Thoracic aorta (tissue), 2 donors: ENCODE measurements at regions not wholly inside any gene's neighbourhood (a gene's known extent, or its start where the extent isn't known, plus 50 kb on each side); places are given as distances from the start of the nearest gene placed in this dataset.
"Not testable (repeated sequence)": the region's sequence is repeated elsewhere in the genome, so short reads cannot be mapped to it uniquely, and the experiment has no call there.

Experiments used
- ATAC-seq: fragments of 150-250 bp; one replicate; pipeline ENCODE4 v1.8.0; 2017; ENCODE audit warnings: low read depth; ENCODE audit not compliant: insufficient number of reproducible peaks, low FRiP score
- DNase-seq: peaks from one replicate; pipeline ENCODE4 v3.0.0-alpha.2; 2020; ENCODE audit warnings: low spot score
- H3K27ac ChIP-seq, 2 donors: fragments of 200-600 bp; sonication (generic); 1 replicate in 1 of 2; 2 replicates in 1 of 2; pipeline ENCODE4 v1.5.1; 2016; ENCODE audit warnings: mild to moderate bottlenecking in 2 of 2, moderate library complexity in 2 of 2
- H3K27me3 ChIP-seq: fragments of 200-600 bp; sonication (generic); replicated peaks from 2 replicates; pipeline ENCODE4 v1.6.0; 2016; ENCODE audit warnings: mild to moderate bottlenecking; ENCODE audit not compliant: insufficient read depth
- H3K36me3 ChIP-seq: fragments of 200-600 bp; sonication (generic); one replicate; pipeline ENCODE4 v1.5.1; 2016
- H3K4me1 ChIP-seq, 2 donors: fragments of 200-600 bp; sonication (generic); 1 replicate in 1 of 2; 2 replicates in 1 of 2; pipeline versions ENCODE4 v1.5.1 to v1.6.0; 2016; ENCODE audit warnings: low read depth in 2 of 2, mild to moderate bottlenecking in 1 of 2; ENCODE audit not compliant: control insufficient read depth in 1 of 2
- H3K4me3 ChIP-seq: fragments of 200-600 bp; sonication (generic); 2 replicates; pipeline ENCODE4 v1.5.1; 2016; ENCODE audit warnings: mild to moderate bottlenecking
- H3K9me3 ChIP-seq: fragments of 200-600 bp; sonication (generic); 2 replicates; pipeline ENCODE4 v1.5.1; 2016
- TF ChIP-seq, protein P1 (sequence below): fragments of 200-600 bp; sonication (generic); IDR thresholded peaks from one replicate; pipeline ENCODE4 v1.5.1; 2019; ENCODE audit warnings: antibody characterized with exemption

DNA sequence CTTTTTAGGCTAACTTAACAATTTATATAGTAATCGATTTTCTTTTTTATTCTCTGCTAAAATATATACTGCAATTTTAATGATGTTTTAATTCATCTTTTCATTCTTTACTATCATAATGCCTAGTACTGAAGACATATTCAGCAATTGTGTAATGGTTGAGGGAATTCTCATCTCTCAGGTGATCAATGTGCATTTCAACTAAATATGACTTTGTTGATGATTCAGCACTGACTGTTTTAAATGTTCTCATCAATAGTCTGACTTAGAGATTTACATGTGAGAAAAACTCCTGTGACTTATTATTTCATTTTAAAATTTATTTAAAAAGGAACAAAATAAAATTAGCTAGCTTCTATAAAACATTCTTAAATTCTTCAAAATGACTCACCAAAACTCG lies 1450.3 kb downstream of the STIM2 start:
- TF ChIP-seq, protein P1, sequence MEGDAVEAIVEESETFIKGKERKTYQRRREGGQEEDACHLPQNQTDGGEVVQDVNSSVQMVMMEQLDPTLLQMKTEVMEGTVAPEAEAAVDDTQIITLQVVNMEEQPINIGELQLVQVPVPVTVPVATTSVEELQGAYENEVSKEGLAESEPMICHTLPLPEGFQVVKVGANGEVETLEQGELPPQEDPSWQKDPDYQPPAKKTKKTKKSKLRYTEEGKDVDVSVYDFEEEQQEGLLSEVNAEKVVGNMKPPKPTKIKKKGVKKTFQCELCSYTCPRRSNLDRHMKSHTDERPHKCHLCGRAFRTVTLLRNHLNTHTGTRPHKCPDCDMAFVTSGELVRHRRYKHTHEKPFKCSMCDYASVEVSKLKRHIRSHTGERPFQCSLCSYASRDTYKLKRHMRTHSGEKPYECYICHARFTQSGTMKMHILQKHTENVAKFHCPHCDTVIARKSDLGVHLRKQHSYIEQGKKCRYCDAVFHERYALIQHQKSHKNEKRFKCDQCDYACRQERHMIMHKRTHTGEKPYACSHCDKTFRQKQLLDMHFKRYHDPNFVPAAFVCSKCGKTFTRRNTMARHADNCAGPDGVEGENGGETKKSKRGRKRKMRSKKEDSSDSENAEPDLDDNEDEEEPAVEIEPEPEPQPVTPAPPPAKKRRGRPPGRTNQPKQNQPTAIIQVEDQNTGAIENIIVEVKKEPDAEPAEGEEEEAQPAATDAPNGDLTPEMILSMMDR = no peak
- Histone ChIP-seq H3K36me3 (no peaks in the 10 kb centered on the region), H3K27me3 (no peaks in the 10 kb centered on the region), H3K27ac (no peak overlapping the region), H3K9me3 (no peaks in the 10 kb centered on the region), H3K4me3 (no peak overlapping the region), H3K4me1 (no peaks in the 10 kb centered on the region)
- no peak for ATAC-seq
- no peak for DNase-seq

DNA sequence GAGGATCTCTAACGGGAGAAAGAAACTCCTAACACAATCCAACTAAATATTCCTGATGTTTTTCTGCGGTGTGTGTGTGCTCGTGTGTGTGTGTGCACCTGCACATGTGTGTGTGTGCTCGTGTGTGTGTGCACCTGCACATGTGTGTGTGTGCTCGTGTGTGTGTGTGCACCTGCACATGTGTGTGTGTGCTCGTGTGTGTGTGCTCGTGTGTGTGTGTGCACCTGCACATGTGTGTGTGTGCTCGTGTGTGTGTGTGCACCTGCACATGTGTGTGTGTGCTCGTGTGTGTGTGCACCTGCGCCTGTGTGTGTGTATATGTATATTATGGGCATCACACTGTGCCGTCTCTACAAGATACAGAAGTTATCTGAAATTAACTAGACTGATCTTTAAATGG lies 1451.9 kb downstream of the STIM2 start:
- ATAC-seq, H3K27ac ChIP-seq, H3K4me1 ChIP-seq, DNase-seq, H3K4me3 ChIP-seq, H3K27me3 ChIP-seq, H3K36me3 ChIP-seq, H3K9me3 ChIP-seq: not testable (repeated sequence)

DNA sequence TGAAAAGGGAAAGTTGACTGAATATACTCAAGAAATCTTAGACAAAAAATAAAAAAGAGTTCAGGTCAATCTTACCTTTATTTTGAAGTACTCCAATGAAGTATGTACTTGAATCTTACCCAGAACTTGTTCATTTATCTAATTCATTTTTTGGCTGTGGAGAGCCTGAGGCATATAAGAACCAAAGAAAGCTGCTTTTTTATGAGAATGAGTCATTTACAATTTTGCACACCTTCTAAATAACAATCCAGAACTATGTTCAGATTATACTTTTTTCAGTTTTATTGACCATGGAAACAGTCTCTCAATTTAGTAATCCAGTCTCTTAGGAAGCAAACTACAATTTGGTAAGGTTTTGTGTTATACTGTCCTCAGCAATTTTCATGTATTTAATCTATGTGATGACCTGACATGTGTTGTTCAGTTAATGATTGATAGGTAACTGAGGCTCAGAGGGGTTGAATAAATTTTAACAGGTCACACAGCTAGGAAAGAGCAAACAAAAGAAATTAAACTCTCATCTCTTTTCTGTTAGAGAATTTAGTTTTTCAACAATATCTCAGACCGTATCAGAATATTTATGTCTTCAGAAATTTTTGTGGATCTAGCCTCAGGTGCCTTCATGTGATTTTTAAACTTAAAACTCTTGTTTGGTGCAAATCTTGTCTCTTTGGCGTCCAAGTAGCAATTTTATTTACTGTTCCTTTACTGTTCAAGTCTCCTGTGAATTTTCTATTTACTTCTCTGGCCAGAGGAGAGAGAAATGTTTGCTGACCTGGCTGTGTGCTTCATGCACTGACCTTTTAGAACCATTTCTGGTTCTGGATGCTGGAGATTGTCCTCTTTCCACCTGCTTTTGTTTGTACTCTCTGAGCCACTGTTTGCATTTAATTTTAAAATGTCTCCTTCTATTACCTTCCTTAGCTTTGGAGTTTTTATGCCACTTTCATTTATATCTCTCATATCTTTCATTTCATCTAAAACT lies 1453.4 kb downstream of the STIM2 start:
- Histone ChIP-seq H3K9me3 (no peaks in the 10 kb centered on the region), H3K36me3 (no peaks in the 10 kb centered on the region), H3K27ac (no peak overlapping the region), H3K4me1 (no peaks in the 10 kb centered on the region), H3K27me3 (no peaks in the 10 kb centered on the region), H3K4me3 (no peak overlapping the region)
- ATAC-seq (no peak), DNase-seq (no peak)
- TF ChIP-seq, protein P1 = no peak

DNA sequence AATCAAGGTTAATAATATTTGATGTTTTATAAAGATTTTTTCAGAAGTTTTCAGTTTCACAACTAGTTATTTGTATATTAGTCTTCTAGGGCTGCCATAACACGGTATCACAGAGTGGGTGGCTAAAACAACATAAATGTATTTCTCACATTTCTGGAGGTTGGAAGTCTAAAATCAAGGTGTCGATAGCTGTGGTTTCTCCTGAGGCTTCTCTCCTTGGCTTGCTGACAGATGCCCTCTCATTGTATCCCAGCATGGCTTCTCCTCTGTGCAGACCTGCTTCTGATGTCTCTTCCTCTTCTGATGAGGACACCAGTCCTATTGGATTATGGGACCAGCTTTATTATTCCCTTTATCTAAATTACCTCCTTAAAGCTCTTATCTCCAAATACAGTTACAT lies 1456.6 kb downstream of the STIM2 start:
- ATAC-seq (no peak), DNase-seq (no peak)
- TF ChIP-seq, protein P1 = no peak
- Histone ChIP-seq H3K9me3 (no peaks in the 10 kb centered on the region), H3K27ac (no peak overlapping the region), H3K27me3 (no peaks in the 10 kb centered on the region), H3K4me1 (no peaks in the 10 kb centered on the region), H3K36me3 (no peaks in the 10 kb centered on the region), H3K4me3 (no peak overlapping the region)

DNA sequence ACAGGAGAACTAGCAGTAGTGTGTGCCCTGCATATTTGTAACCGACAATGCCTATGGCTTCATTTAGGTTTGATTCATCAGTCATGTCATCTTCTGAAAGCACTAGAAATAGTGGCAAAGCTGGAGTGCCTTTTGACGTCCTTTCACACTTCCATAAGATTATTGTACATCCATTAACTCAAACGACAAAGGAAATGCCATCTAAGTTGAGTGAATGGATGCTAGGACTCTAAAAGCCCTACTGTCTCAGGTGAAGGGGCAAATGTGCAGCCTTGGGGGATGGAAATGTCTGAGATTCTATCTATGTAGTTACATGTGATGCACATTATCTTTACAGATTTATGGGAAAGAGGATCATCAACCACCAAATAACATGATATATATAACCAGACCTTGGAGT lies 1473.6 kb downstream of the STIM2 start:
- TF ChIP-seq, protein P1 = no peak

More for the DNA sequence above, 1473.6 kb downstream of the STIM2 start:
- Histone ChIP-seq H3K27ac (no peak overlapping the region), H3K4me3 (no peak overlapping the region), H3K36me3 (no peaks in the 10 kb centered on the region), H3K9me3 (no peaks in the 10 kb centered on the region), H3K4me1 (no peaks in the 10 kb centered on the region), H3K27me3 (no peaks in the 10 kb centered on the region)
- ATAC-seq = no peak
- DNase-seq = no peak
